Activated T-cell treated with anti-CD3 and anti-CD28 coated beads, Interleukin-2, amount 50 U/mL, for 4 hours (primary cell): ENCODE measurements at regions not wholly inside any gene's neighbourhood (a gene's known extent, or its start where the extent isn't known, plus 50 kb on each side); places are given as distances from the start of the nearest gene placed in this dataset.
"Not testable (repeated sequence)": the region's sequence is repeated elsewhere in the genome, so short reads cannot be mapped to it uniquely, and the experiment has no call there.

Source experiments
- ATAC-seq, 2 donors: fragments of 200-7000 bp; cut with Tn5 transposase; one replicate each; pipeline ENCODE4 v1.10.0; 2021
- DNase-seq: peaks from one replicate; pipeline ENCODE4 v3.0.0-alpha.2; 2020
- H3K27me3 Mint-ChIP-seq: one replicate; pipeline ENCODE4 v1.8.0; 2021; ENCODE audit warnings: low read depth, mixed read lengths
- H3K36me3 Mint-ChIP-seq: one replicate; pipeline ENCODE4 v1.8.0; 2022; ENCODE audit warnings: mixed read lengths; ENCODE audit not compliant: insufficient read depth
- H3K4me1 Mint-ChIP-seq: one replicate; pipeline ENCODE4 v1.8.0; 2021; ENCODE audit warnings: low read depth, mixed read lengths
- H3K4me3 Mint-ChIP-seq: one replicate; pipeline ENCODE4 v1.8.0; 2021; ENCODE audit warnings: mild to moderate bottlenecking, moderate library complexity, mixed read lengths
- H3K9me3 Mint-ChIP-seq: one replicate; pipeline ENCODE4 v1.8.0; 2021; ENCODE audit warnings: mixed read lengths

DNA sequence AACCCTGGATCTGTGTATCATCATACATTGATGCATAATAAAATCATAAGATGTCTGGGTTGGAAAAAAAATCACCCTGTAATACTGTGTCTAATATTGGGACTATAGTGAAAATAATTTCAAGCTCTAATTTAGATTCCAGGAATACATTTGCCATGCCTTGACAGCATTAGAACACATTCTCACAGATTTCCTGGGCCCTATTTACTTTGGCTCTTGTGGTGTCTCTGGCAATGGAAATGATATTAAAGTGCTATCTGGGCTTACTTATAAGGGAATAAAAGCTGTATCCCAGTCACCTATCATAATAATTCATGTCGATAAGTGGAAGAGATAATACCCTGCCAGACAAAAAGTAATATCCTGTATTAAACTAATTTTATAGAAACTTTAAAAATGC, 472.0 kb downstream of the ZPLD1 start:
- H3K27me3 Mint-ChIP-seq: no peaks in the 10 kb centered on the region
- ATAC-seq: no peak
- H3K36me3 Mint-ChIP-seq: no peaks in the 10 kb centered on the region
- no peaks in the 10 kb centered on the region for H3K4me1 Mint-ChIP-seq
- no peak overlapping the region for H3K4me3 Mint-ChIP-seq
- H3K9me3 Mint-ChIP-seq: peaks cover 2% of the 10 kb centered on the region
- DNase-seq: no peak

DNA sequence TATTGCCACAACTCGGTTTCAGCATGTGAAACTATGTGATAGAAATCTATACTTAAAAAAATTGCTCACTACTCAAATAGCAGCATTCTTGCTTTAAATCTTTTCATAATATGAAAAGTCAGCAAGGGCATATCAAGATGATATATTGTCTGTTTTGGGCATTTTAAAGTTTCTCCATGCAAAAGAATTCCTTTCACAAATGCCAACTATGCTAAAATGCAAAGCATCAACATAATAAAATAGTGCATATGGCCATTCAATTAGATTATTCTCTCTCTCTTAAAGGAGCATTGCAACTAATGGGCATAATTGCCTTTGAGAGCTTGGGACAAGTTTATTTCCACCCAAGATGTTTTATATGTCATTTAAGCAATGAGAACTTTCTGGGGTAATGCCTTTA, 475.1 kb downstream of the ZPLD1 start:
- Mint-ChIP-seq H3K27me3 (no peaks in the 10 kb centered on the region), H3K4me1 (no peaks in the 10 kb centered on the region), H3K4me3 (no peak overlapping the region), H3K36me3 (no peaks in the 10 kb centered on the region), H3K9me3 (peaks cover 2% of the 10 kb centered on the region)
- ATAC-seq (no peak), DNase-seq (no peak)

DNA sequence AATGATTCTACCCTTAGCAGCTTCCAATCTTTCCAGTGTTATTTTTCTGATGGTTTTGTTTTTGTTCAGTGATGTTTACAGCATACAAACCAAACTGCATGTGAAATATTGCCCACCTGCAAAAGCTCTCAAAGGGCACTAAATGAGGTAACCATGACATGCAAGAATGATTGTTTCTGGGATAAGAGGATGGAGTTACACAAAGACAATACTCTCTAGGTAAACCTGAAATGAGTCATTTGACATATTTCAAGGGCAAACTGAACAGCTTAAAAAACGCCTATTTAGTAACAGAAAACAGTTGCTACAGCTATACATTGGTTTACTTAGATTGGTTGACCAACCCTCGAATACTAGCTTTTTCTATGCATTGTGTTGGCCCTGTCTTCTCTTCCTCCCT, 481.7 kb downstream of the ZPLD1 start:
- Mint-ChIP-seq H3K4me3 (no peak overlapping the region), H3K4me1 (no peaks in the 10 kb centered on the region), H3K36me3 (no peaks in the 10 kb centered on the region), H3K27me3 (no peaks in the 10 kb centered on the region), H3K9me3 (peaks cover 4% of the 10 kb centered on the region)
- DNase-seq (no peak), ATAC-seq (no peak)

DNA sequence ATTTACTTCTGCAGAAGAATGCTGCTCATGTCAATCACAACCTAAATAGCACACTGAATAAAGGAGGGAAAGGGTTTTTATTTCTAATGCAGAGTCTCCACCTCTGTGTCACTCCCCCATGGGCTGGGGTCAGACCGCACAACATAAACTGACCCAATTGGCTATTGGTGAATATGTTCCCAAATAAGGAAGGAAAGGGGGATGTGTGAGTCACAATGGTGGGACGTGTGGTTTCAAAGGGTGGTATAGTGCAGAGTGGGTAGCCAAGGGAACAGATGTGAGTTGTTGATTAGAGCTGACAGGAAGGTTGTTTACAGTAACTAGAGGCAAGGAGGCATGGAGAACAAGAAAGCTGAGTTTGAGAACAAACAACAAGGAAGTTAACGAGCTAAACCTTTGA, 491.8 kb downstream of the ZPLD1 start:
- Mint-ChIP-seq H3K4me1 (no peaks in the 10 kb centered on the region), H3K27me3 (no peaks in the 10 kb centered on the region), H3K4me3 (no peak overlapping the region), H3K36me3 (no peaks in the 10 kb centered on the region), H3K9me3 (peaks cover 14% of the 10 kb centered on the region)
- no peak for ATAC-seq
- no peak for DNase-seq

DNA sequence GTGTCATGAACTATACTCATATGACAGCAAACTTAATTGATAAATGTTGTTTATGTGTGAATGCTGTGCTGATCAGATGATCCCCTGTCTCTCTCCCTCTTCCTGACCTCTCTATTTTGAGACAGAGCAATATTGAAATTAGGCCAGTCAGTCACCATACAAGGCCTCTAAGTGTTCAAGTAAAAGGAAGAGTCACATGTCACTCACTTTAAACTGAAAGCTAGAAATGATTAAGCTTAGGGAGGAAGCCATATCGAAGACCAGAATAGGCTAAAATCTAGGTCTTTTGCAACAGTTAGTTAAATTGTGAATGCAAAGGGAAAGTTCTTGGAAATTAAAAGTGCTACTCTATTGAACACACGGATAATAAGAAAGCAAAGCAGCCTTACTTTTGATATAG, 498.6 kb downstream of the ZPLD1 start:
- ATAC-seq (no peak), DNase-seq (no peak)
- Mint-ChIP-seq H3K4me3 (no peak overlapping the region), H3K36me3 (no peaks in the 10 kb centered on the region), H3K9me3 (peaks cover 10% of the 10 kb centered on the region), H3K27me3 (no peaks in the 10 kb centered on the region), H3K4me1 (no peaks in the 10 kb centered on the region)

DNA sequence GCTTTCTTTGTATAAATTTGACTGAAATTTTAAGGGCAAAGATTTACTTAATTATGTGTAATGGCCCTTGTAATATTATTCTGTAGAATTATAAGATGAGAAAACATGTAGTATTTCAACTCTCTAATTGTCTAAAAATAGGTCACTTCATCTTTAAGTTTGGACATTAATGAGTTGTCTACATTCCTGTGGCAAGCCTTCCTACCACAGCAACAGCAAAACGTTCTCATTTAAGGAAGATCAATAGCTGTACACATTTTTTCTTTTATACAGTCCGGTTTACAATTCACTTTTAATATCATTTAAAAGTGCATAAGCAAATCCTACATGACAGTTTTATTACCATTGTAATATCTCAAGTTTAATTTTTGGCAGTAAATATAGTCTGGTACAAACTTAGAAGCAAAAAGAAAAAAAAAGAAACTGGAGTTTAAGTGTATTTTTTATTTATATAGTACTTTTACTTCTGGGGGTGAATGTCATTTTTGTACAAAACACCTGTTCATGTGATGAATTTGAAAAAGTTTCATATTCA, 501.8 kb downstream of the ZPLD1 start:
- H3K4me3 Mint-ChIP-seq: no peak overlapping the region
- H3K9me3 Mint-ChIP-seq: peaks cover 10% of the 10 kb centered on the region
- no peaks in the 10 kb centered on the region for H3K27me3 Mint-ChIP-seq
- DNase-seq (no peak), ATAC-seq (no peak)
- no peaks in the 10 kb centered on the region for H3K36me3 Mint-ChIP-seq
- H3K4me1 Mint-ChIP-seq: no peaks in the 10 kb centered on the region

DNA sequence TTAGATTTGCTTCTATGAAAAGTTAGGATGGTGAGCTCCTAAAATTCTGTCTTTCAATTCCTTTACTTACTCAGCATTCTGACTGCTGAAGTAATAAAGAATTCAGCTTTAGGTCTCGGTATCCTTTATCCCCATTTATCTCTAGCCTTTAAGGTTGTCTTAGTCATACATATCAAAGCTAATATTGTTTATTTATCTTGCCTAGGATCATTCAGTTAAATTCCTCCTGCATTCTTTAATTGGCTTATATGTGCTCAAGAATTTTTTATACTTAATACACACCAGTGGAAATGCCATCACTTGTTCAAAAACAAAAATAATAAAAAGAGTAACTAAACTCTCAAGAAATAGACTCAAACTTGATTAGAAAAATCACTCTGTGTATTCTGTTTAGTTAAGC, 507.0 kb downstream of the ZPLD1 start:
- no peak for ATAC-seq
- Mint-ChIP-seq H3K4me1 (no peaks in the 10 kb centered on the region), H3K36me3 (no peaks in the 10 kb centered on the region), H3K27me3 (no peaks in the 10 kb centered on the region), H3K9me3 (no peaks in the 10 kb centered on the region), H3K4me3 (no peak overlapping the region)
- DNase-seq: no peak

DNA sequence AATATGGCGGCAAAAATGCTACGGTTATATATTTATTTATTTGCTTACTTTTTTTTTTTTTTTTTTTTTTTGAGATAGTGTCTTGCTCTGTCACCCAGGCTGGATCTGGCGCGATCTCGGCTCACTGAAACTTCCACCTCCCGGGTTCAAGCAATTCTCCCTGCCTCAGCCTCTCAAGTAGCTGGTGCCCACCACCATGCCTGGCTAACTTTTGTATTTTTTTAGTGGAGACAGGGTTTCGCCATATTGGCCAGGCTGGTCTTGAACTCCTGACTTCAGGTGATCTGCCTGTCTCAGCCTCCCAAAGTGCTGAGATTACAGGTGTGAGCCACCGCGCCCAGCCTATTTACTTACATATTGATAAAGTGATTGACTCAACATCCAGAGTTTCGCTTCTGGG, 511.6 kb downstream of the ZPLD1 start:
- H3K27me3 Mint-ChIP-seq, H3K4me3 Mint-ChIP-seq, H3K9me3 Mint-ChIP-seq, ATAC-seq, H3K36me3 Mint-ChIP-seq, H3K4me1 Mint-ChIP-seq, DNase-seq: not testable (repeated sequence)

DNA sequence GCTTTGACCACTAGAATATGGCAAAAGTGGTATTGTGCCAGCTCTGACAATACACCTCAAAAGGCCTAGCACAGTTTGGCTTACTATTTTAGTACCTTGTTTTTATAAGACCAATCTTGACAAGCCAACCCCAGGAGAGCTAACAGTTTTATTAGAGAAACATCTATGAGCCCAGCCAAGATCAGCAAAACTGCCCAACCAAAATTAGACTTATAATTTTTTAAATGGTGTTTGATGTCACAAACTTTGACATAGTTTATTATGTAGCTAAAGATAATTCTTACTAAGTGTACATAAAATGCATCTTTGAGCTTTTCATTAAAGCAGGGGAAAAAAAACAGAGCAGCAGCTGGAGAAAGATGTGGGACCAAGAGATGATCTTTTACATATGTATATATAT, 537.5 kb downstream of the ZPLD1 start:
- no peak for DNase-seq
- Mint-ChIP-seq H3K36me3 (no peaks in the 10 kb centered on the region), H3K4me3 (no peak overlapping the region), H3K4me1 (no peaks in the 10 kb centered on the region), H3K9me3 (no peaks in the 10 kb centered on the region), H3K27me3 (no peaks in the 10 kb centered on the region)
- no peak for ATAC-seq

DNA sequence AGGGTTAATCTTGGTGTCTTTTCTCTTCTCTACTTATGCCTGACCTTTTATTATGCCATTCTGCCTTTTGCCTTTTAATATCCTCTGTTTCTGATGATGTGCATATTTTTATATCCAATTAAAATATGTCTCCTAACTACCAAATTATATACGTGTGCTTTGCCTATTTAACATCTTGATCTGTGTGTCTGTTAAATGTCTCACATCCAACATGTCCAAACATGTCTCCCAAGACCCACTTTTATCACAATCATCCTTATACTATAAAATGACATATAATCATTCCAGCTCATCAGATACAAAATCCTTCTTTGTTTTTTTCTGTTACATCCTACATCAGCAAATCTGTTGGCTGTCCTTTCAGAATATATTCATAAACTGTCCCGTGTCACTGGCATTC, 539.5 kb downstream of the ZPLD1 start:
- no peak overlapping the region for H3K4me3 Mint-ChIP-seq
- no peaks in the 10 kb centered on the region for H3K9me3 Mint-ChIP-seq
- H3K36me3 Mint-ChIP-seq: no peaks in the 10 kb centered on the region
- ATAC-seq (no peak), DNase-seq (no peak)
- H3K27me3 Mint-ChIP-seq: no peaks in the 10 kb centered on the region
- H3K4me1 Mint-ChIP-seq: no peaks in the 10 kb centered on the region

DNA sequence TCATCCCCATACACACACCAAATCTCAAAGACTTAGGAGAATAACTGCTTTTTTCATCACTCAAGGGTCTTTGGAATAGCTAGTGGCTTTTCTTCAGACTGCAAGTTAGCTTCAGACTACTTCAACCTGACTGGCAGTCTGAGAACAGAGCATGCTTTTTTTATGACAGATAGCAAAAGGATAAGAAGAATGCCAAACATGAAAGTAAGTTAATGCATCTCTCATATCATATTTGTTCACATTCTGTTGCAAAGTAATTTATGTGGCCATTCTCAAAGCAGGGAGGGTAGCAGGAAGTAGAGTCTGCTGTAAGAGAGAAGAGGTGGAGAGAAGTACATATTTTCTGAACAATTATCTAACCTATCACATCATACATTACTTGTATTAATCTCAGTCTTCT, 544.4 kb downstream of the ZPLD1 start:
- Mint-ChIP-seq H3K4me3 (no peak overlapping the region), H3K27me3 (no peaks in the 10 kb centered on the region), H3K9me3 (no peaks in the 10 kb centered on the region), H3K4me1 (no peaks in the 10 kb centered on the region), H3K36me3 (no peaks in the 10 kb centered on the region)
- no peak for ATAC-seq
- no peak for DNase-seq

DNA sequence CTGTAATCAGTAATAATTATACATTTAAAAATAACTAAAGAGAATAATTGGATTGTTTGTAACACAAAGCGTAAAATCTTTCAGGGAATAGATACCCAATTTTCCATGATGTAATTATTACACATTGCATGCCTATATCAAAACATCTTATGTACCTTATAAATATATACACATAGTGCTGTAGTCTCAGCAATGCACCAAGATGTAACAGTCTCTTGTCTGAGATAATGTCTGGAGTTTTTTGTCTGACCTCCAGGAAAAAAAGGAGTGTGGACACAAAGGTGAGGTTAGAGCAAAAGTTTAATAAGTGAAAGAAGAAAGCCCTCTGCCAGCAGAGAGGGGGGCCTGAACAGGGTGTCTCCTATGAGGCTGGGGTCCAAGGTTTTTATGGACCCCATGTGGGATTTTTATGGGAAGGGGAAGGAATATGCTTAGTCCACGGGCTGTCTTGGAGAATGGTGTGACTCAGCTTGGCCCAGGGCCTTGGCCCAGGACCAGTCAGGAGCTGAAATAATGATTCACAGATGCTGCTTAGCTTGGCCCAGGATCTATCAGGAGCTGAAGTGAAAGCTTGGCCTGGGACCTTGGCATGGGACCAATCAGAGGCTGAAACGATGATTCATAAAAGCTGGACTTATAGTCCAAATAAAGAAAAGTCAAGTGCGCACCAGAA, 545.0 kb downstream of the ZPLD1 start:
- Mint-ChIP-seq H3K9me3 (no peaks in the 10 kb centered on the region), H3K36me3 (no peaks in the 10 kb centered on the region), H3K4me1 (no peaks in the 10 kb centered on the region), H3K4me3 (no peak overlapping the region), H3K27me3 (no peaks in the 10 kb centered on the region)
- no peak for DNase-seq
- ATAC-seq: no peak

DNA sequence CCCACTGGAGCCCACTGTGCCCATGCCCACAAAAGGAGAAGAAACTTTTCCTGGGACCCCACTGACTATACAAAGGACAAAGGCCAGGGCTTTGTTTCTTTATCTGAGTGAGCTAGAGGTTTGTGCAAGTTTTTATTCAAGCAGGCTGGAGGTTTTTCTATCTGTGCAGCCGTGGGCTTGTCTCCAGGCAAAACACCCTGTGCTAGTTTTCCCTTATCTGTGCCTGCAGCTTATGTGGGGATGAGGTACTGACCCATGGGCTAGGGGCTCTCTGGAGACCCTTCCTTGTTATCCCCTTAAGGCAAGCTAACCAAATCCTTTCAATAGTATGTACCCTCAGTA, 545.5 kb downstream of the ZPLD1 start:
- Mint-ChIP-seq H3K27me3 (no peaks in the 10 kb centered on the region), H3K4me3 (no peak overlapping the region), H3K9me3 (no peaks in the 10 kb centered on the region), H3K4me1 (no peaks in the 10 kb centered on the region), H3K36me3 (no peaks in the 10 kb centered on the region)
- DNase-seq: no peak
- ATAC-seq: no peak

DNA sequence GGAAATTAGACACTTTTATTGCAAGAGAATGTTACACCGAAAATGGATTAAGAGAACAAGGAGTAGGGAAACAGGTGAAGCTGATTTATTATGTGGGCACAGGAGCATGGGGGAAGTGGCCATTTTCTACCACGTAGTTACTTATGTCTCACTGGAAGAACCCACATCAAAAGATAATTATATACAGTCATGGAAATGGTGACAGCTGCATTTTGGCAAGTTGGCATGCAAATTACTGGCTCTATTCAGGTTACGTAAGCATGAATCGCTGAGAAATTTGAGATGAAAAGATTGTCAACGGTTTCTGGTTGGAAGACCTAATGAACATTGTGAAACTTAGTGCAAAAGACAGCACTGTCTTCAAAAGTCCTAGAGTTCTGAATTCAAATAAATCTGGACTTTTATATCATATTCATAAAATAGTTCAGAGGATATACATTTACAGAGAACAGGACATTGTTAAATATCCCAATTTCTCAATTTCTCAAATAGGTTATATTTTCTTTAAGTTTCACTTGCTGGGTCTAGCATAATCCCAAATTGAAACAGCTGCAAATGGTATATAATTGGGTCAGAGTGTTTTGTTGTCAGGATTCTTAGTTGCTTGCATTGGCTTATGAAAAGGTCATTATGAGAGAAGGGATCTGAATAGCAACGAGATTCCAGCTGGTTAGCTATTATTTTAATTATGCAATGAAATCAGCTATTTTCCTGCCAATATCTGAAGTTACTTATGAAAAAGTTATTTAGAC, 567.8 kb downstream of the ZPLD1 start:
- H3K27me3 Mint-ChIP-seq: no peaks in the 10 kb centered on the region
- ATAC-seq: peak in 1 of 2 donors; percentile 40
- peaks cover 3% of the 10 kb centered on the region for H3K9me3 Mint-ChIP-seq
- no peaks in the 10 kb centered on the region for H3K4me1 Mint-ChIP-seq
- no peak overlapping the region for H3K4me3 Mint-ChIP-seq
- DNase-seq: no peak
- H3K36me3 Mint-ChIP-seq: no peaks in the 10 kb centered on the region

DNA sequence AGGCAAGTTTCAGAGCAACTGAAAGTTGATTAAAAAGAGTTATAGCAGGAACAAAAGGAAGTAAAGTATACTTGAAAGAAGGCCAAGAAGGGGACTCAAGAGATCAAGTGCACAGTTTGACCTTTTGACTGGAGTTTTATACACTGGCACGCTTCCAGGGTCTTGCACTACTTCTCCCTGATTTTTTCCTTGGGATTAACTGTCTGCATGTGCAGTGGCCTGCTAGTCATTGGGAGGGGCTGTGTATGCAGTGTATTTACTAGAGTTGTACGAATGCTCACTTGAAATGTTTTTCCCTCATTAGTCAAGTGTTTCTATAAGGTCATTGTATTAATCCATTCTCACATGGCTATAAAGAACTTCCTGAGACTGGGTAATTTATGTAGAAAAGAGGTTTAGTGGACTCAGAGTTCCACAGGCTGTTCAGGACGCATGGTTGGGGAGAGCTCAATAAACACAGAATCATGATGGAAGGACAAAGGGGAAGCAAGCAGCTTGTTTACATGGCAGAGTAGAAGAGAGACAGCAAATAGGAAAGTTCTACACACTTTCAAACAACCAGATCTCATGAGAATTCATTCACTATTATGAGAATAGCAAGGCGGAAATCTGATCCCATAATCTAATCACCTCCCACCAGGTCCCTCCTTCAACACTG, 571.8 kb downstream of the ZPLD1 start:
- Mint-ChIP-seq H3K4me3 (no peak overlapping the region), H3K36me3 (no peaks in the 10 kb centered on the region), H3K27me3 (no peaks in the 10 kb centered on the region), H3K4me1 (no peaks in the 10 kb centered on the region), H3K9me3 (no peaks in the 10 kb centered on the region)
- DNase-seq (no peak), ATAC-seq (no peak)
